Fibroblast of skin of back (primary cell): ENCODE measurements at regions not wholly inside any gene's neighbourhood (a gene's known extent, or its start where the extent isn't known, plus 50 kb on each side); places are given as distances from the start of the nearest gene placed in this dataset.

Experiments
- DNase-seq: peaks from one replicate; pipeline ENCODE4 v3.0.0-alpha.2; 2013

DNA sequence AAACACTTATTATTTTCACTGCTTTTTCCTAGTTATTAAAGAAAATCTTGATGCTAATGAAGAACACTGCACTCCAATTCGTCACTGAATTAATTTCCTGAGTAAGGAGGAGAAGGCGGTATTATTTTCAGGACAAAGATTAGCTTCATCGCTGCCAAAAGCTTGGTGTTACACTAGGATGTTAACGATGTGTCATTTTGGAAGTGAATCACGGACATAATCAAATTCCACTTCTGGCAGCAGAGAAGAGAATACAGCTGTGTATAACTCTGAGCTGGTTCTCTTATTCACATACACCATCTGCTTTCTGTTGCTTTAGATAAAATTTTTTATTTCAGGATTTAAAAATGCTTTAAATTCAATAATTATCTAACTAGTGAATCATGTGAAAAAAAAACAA is 74.1 kb downstream of the SCG2 start:
- DNase-seq: peak; percentile 67

DNA sequence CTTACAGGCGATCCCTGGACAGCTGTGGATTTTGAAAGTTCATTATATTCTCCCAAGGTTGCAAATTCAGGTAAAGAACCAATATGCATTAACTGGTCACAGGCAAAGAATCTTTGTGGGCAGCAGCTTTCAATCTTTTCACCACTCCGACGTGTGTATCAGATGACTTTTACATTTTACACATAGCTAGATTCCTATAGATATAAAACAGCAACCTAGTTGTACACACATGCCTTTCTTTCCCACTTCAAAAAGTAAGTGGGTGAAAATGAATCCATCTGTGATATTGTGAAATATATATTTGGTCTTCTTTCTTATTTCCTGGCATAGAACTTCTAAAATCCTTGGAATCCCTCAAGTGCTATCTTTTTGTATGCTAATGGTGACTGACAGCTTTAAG is 72.5 kb downstream of the SCG2 start:
- DNase-seq: peak; percentile 12

DNA sequence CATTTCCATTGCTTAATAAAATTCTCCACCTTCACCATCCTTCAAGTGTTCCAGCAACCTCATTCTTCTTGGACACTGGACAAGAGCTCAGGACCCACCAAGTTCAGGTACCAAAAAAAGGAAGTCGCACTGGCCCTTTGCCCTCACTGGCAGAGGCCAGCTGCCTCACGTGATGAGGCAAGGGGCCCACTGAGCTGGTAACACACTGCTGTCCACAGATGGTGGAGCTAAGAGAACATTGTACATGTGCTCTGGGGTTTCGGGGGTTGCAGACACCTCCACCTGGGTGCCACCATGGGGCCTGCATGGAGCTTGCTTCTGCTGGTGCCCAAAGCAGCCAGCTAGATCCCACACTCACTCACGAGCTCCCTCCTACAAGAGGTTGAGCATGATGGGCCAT is 71.3 kb downstream of the SCG2 start:
- DNase-seq: no peak

DNA sequence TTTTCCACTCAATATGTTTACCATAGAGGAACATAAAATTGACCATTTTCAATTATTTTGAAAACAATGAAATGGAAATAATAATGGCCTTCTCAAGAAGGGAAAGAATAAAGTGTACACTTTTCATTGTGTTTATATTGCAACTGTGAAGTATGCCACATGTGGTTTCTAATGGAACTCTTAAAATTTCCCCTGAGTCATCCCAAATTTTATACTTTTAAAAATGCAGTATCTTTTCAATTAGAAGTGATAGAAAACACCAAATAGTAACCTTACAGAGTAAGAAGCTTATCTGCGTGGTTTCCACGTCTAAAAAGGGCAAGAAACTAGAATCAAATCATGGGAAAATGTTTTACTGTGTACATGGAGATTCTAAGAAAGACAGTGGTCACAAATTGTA is 70.0 kb downstream of the SCG2 start:
- DNase-seq: peak; percentile 47

DNA sequence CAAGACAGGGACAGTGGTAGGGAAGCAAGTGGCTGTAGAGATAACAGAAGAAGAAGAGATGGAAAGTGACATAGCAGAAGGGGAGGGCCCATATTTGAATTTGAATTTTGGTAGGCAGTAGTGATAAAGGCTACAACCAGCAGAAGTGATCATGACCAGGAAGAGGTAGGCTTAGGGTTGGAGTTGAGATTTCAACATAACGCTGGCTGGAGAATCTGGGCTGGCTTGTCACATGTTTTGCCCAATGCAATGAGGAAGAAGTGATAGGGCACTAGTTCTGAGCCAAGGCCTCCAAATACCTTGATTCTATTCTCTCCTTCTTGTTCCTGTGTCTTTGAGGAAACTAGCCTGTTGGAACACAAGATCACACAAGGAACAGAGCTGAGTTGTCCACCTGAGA is 69.4 kb downstream of the SCG2 start:
- DNase-seq: no peak

DNA sequence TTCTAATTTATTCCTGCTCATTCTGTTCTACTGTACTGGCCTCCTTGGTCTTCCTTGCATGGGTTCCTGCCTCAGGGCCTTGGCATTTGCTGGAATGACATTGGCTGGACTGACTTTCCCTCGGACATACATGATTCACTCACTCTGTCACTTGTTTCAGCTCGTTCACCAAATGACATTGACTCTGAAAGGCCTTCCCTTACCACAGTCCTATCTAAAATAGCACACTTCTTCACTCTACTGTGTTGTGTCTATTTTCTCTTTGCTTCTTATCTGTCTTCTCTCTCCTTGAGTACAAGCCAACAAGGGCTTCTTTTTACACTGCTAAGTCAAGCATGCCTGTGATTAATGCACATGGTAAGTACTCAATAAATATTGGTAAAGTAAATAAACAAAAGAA is 65.6 kb downstream of the SCG2 start:
- peak; percentile 21 for DNase-seq

DNA sequence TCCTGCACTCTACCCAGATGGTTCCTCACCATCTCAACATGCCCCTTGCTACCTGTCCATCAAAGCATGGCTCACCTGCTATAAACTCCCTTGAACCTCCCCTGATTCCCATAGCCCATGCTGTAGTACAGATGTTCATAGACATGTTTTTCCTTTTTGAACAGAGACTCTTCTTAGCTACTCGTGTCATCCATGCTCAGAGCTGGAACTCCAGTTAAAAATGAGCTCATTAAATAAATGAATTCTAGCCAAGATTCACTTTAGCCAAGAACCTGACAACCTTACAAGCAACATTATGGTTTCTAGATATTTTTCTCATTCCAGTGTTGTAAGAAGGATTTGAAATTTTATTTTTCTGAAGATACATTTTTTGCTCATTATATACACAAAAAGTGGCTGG is 65.0 kb downstream of the SCG2 start:
- no peak for DNase-seq

DNA sequence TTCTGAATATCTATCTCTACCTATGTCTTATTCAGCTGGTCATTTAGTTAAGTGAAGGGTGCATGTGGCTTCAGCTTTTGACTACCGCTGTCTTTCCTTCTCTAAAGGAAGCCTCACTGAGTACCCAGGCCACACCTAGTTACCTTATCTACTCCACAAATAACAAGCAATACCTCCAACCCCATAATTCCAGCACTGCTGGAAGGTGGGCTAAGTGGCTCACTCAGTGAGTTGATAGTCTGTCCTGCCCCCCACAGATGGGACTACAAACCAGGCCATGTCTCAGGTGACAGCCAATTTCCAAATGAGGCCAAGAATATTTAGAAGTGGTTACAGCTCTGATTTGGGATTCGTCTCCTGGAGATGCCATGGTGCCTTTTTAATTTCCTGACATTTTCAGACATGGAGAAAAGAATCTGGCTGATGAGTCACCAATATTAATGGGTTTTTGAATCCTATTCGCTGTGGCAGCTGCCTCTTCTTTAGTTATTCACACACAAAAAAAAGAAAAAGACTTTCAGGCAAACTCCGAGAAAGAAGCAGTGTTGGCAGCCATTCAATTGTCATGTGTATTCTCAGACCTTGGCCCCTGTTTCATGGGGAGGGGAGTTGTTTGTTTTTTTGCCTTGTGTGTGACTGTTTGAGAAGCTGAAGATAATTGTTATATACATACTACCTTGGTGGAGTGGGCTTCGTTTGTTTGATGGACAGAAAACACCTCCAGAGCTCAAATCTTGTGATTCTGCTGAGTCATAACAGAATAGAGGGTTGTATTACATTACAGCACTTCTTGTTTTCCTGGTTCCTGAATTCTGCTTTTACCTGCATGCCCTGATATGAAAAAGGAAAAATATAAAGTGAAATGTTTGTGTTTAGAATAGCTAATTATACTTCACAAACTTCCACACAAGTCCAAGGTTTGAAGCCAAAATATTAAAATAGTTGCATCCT is 64.2 kb downstream of the SCG2 start:
- DNase-seq: peak; percentile 46

DNA sequence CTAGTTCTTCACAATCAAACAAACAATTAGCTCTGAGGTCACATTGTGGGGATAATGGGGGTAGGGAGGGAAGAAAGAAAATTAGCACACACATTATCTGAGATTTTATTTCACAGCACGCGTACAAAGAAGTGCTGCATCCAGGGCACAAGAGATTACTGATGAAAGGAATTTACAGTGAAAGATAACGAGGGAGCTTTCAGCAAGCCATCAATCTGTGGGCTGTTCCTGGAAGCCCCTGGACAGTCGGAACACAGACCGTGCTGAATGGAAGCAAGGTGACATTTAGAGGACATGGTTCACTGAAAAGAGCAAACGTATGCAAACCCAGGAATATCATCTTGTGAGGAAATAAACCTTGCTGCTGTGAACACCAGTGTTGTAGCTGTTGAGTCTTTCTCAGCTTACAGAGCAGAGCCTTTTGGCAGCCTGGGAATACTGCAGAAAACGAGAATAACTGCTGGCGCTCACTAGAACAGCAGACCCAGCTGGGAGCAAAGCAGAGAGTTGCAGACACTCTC is 63.2 kb downstream of the SCG2 start:
- DNase-seq: no peak

DNA sequence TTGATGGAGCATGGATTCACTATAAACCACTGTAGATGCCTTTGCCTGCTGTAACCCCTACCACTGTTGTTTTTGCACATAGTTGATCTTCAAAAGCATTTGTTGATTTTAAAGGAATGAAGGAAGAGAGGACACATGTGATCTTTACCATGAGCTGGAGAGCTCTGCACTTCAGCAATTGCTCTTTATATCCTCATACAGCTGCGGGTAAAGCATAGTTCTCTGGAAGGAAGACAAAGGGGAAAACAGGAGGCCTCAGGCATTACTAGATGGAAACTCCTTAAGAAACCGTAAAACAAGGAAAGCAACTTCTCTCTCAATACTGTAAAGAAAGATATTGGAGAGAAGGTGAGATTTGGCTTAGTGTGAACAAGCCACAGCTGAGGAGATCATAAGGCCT is 60.6 kb downstream of the SCG2 start:
- DNase-seq: peak; percentile 36

DNA sequence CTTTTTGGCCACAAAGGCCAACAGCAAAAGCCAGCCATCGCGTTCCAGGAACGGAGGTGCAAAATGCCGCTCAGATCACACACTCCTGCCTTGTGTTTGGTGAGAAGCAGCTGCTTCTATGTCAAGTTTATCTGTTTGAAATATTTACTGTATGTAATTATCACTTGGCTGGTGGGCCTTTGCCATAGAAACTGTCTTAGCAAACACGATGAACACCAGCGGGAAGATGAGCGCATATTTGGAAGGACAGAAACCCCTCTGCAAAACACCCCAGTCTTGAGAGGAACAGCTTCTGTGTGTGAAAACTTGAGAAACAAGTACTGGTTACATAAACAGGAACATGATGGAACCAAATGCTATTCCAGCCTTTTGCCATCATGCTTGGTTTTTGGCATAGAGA is 59.7 kb downstream of the SCG2 start:
- DNase-seq: no peak

DNA sequence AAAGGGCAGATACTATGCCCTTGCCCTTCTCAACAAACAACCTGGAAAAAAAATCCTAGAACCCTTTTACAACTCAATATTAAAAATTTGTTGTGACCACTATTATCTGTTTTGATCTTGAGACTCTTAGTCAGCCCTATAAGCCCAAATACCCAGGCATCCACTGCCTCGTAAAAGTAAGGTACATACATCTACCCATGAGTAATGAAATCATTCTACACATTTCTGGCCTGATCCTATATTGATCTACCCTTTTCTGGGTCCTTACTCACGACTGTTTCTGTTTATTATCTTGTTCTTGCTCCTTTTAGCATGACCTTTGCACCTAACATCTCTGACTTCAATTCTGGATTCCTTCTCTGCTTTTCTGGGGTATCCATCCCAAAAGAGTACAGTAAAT is 56.8 kb downstream of the SCG2 start:
- DNase-seq: no peak

DNA sequence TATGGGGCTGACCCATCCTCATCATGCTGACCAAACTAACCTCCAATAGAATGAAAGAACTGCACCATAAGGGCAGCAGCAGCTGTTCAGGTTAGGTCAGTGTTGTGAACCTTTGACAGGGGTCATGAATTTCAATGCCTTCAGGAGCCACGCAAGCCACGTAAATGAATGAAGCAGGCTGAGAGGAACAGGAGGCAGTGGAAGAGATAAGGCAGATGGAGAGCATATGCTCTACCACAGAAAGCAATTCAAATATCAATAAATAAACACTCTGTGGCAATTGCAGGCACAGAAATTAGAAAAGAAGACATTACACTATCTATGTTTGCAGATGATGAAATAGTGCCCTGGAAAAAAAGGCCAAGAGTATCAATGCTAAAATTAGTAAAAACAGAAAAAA is 56.3 kb downstream of the SCG2 start:
- no peak for DNase-seq
